ENCODE measurements at regions not wholly inside any gene's neighbourhood (a gene's known extent, or its start where the extent isn't known, plus 50 kb on each side); places are given as distances from the start of the nearest gene placed in this dataset.

DNA sequence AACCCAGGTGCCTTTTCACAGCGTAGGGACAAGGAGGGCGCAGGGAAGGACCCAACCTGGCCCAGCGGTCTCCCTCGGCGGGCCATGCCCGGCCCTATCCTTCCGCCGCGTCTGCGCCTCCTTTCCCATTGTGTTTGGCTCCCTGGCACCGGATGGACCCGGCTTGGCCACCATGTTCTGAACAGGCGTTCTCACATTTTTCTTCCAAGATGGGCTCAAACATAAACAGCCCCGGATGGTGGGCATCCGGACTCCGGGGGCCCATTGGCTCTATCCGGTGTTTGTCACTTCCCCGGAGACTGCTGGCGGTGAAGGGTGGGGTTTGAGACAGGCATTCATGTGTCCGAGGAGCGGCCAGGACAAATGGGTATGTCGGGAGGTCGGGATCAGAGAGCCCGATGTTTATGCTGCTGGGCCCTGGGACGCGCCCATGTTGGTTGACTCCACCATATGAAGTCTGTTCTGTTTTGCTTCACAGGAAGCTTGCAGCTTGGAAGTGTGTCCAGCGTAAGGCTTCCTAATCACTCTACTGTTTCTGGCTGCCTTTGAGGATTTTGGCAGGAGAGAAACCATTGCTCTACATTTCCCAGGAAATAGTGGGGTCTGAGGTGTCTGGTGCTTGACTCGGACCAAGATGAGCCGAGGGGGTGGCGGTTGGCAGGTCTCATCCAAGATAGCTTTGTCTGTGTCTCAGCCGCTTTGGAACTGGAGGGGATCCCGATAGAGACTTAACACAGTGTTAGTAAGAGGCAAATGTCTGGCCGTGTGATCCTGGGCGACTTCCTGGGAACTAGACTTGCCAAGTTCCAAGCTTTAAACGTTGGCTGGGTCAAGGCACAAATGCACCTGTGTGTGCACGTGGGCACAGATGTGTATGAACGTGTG is 188.3 kb downstream of the IRF8 start:
- intact Hi-C loops (cut with DNase I; ENCODE audit: low total_unique reads) = no loop called here
- TF ChIP-seq CTCF (IDR thresholded peaks at IDR 0.05) (no peak), POLR2A (IDR thresholded peaks at IDR 0.05) (no peak)
- H3K4me3 ChIP-seq (ENCODE audit: low read depth, poor library complexity, severe bottlenecking) = no peak overlapping the region
- 88 to 90% methylated on average over 37 of the region's 37 CpGs for WGBS, 2 donors
- DNase-seq (ENCODE audit: low spot score in 2 of 2) = peak in 1 of 2 donors; percentile 75

DNA sequence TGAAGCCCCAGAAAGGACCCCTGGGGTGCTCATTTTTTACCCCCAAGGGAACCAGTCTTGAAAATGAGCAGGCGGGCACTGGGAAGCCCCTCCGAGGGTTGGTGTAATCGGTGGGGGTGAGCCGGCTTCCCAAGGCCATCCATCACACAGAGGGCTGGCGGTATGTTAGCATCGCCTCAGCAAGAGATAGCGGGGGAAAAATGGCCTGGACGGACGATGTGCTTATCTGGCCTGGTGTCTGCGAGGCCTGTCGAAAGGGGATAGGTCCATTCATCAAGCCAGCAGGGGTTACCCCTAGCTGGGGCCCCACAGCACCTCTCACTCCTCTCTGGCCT is 188.9 kb downstream of the IRF8 start:
- TF ChIP-seq CTCF (IDR thresholded peaks at IDR 0.05) (no peak), POLR2A (IDR thresholded peaks at IDR 0.05) (no peak)
- DNase-seq (ENCODE audit: low spot score in 2 of 2) = peak in 1 of 2 donors; percentile 76
- no peak overlapping the region for H3K4me3 ChIP-seq (ENCODE audit: low read depth, poor library complexity, severe bottlenecking)
- 71 to 74% methylated on average over 11 of the region's 11 CpGs for WGBS, 2 donors
- intact Hi-C loops (cut with DNase I; ENCODE audit: low total_unique reads) = no loop called here

DNA sequence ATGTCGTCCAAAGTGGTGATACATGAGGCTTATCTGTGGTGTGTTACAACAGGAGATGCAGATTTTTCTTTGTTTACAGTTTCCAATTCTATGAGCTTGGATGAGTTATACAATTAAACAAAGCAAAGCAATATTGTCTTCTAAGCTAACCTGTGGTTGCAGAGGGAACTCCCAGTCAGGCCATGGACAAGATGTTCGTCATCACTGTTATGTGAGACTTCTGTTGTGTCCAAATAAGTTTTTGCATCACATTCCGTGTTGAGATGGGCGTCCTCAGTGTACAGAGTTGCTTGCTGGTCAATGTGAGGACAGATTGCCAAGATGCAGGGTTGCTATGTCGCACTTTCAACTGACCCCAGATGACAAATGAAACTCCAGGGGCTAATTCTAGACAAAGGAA is 189.3 kb downstream of the IRF8 start:
- TF ChIP-seq CTCF (IDR thresholded peaks at IDR 0.05) (no peak), POLR2A (IDR thresholded peaks at IDR 0.05) (no peak)
- no peak overlapping the region for H3K4me3 ChIP-seq (ENCODE audit: low read depth, poor library complexity, severe bottlenecking)
- WGBS, 2 donors = 79 to 83% methylated on average over 5 of the region's 5 CpGs
- intact Hi-C loops (cut with DNase I; ENCODE audit: low total_unique reads) = no loop called here
- DNase-seq (ENCODE audit: low spot score in 2 of 2) = peak in 1 of 2 donors; percentile 13

DNA sequence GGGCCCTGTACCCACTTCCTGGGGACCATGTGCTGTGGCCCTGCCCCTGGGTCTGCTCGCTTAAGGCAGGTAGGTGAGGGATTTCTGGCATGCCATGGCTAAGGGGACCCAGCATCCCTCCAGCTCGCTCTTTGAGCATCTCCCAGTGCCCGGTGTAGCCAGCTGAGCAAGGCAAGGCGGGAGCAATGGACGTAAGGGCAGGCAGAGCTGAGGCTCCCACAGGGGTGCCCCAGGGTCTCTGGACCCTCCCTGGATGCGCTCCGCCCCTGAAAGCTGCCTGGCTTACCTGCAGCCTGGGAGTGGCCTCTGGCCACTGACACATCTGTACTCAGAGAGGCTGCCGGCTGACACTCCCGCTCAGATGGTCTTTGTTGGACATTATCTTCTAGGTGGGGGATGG is 189.9 kb downstream of the IRF8 start:
- WGBS, 2 donors = 69 to 78% methylated on average over 4 to 8 of the region's 9 CpGs
- H3K4me3 ChIP-seq (ENCODE audit: low read depth, poor library complexity, severe bottlenecking) = no peak overlapping the region
- TF ChIP-seq POLR2A (IDR thresholded peaks at IDR 0.05) = no peak
- no peak for TF ChIP-seq CTCF (IDR thresholded peaks at IDR 0.05)
- peak in 1 of 2 donors; percentile 68 for DNase-seq (ENCODE audit: low spot score in 2 of 2)
- intact Hi-C loops (cut with DNase I; ENCODE audit: low total_unique reads) = no loop called here

GRCh38 chr16:86089334-86089900 is 190.5 kb downstream of the IRF8 start:
- TF ChIP-seq CTCF (IDR thresholded peaks at IDR 0.05) (no peak), POLR2A (IDR thresholded peaks at IDR 0.05) (no peak)
- 71 to 75% methylated on average over 14 of the region's 14 CpGs for WGBS, 2 donors
- DNase-seq (ENCODE audit: low spot score in 2 of 2) = peak in 1 of 2 donors; percentile 45
- no peak overlapping the region for H3K4me3 ChIP-seq (ENCODE audit: low read depth, poor library complexity, severe bottlenecking)
- intact Hi-C loops (cut with DNase I; ENCODE audit: low total_unique reads) = no loop called here

All from lower leg skin (tissue), 4 donors.